Effector memory CD8-positive, alpha-beta T cell (primary cell): ENCODE measurements at regions not wholly inside any gene's neighbourhood (a gene's known extent, or its start where the extent isn't known, plus 50 kb on each side); places are given as distances from the start of the nearest gene placed in this dataset.

ENCODE experiments used
- ATAC-seq: fragments of 150-1000 bp; cut with Tn5 transposase; replicated peaks from 2 replicates; pipeline ENCODE4 v1.10.0; 2021; ENCODE audit warnings: mild to moderate bottlenecking, moderate library complexity
- DNase-seq, 3 experiments: peaks; one replicate each; pipeline ENCODE4 v3.0.0; 2021
- H3K27ac Mint-ChIP-seq, 2 donors: one replicate each; pipeline ENCODE4 v1.8.0; 2022; ENCODE audit warnings: mild to moderate bottlenecking in 2 of 2, mixed read lengths in 2 of 2, moderate library complexity in 2 of 2
- H3K27me3 Mint-ChIP-seq, 2 donors: one replicate each; pipeline ENCODE4 v1.8.0; 2022; ENCODE audit warnings: mixed read lengths in 2 of 2
- H3K36me3 Mint-ChIP-seq: one replicate; pipeline ENCODE4 v1.8.0; 2022; ENCODE audit warnings: mild to moderate bottlenecking, moderate library complexity, mixed read lengths; ENCODE audit not compliant: insufficient read depth
- H3K4me1 Mint-ChIP-seq, 2 donors: one replicate each; pipeline ENCODE4 v1.8.0; 2022; ENCODE audit warnings: low read depth in 2 of 2, mixed read lengths in 2 of 2
- H3K4me3 Mint-ChIP-seq, 2 donors: one replicate each; pipeline ENCODE4 v1.8.0; 2022; ENCODE audit warnings: mild to moderate bottlenecking in 2 of 2, mixed read lengths in 2 of 2, moderate library complexity in 2 of 2
- H3K9me3 Mint-ChIP-seq, 2 donors: one replicate each; pipeline ENCODE4 v1.8.0; 2022; ENCODE audit warnings: mixed read lengths in 2 of 2

GRCh38 chr15:29938361-29939335 lies 116.4 kb upstream of the TJP1 start:
- H3K27me3 Mint-ChIP-seq, result peaks cover 15 to 22% of the 10 kb centered on the region in 2 donors
- peaks cover 0 to 12% of the 10 kb centered on the region in 2 donors for H3K9me3 Mint-ChIP-seq
- DNase-seq (no peak), ATAC-seq (no peak)
- no peaks in the 10 kb centered on the region for H3K36me3 Mint-ChIP-seq
- H3K27ac Mint-ChIP-seq, result no peak overlapping the region
- no peaks in the 10 kb centered on the region for H3K4me1 Mint-ChIP-seq
- H3K4me3 Mint-ChIP-seq, result no peak overlapping the region

GRCh38 chr15:29937956-29938355 lies 115.7 kb upstream of the TJP1 start:
- H3K9me3 Mint-ChIP-seq, result peaks cover 0 to 12% of the 10 kb centered on the region in 2 donors
- H3K27ac Mint-ChIP-seq, result no peak overlapping the region
- no peak overlapping the region for H3K4me3 Mint-ChIP-seq
- H3K4me1 Mint-ChIP-seq, result no peaks in the 10 kb centered on the region
- DNase-seq (no peak), ATAC-seq (no peak)
- H3K27me3 Mint-ChIP-seq, result peaks cover 15 to 22% of the 10 kb centered on the region in 2 donors
- H3K36me3 Mint-ChIP-seq, result no peaks in the 10 kb centered on the region

- no peaks in the 10 kb centered on the region for H3K4me1 Mint-ChIP-seq
- no peak overlapping the region for H3K4me3 Mint-ChIP-seq
- no peaks in the 10 kb centered on the region for H3K36me3 Mint-ChIP-seq
- H3K27ac Mint-ChIP-seq, result no peak overlapping the region
- H3K27me3 Mint-ChIP-seq, result peaks cover 15 to 18% of the 10 kb centered on the region in 2 donors
- ATAC-seq, result no peak
- H3K9me3 Mint-ChIP-seq, result peaks cover 0 to 12% of the 10 kb centered on the region in 2 donors
- DNase-seq, result no peak
Observed at GRCh38 chr15:29936353-29937049, 114.2 kb upstream of the TJP1 start.

- H3K9me3 Mint-ChIP-seq, result peaks cover 0 to 12% of the 10 kb centered on the region in 2 donors
- no peak for DNase-seq
- H3K27ac Mint-ChIP-seq, result no peak overlapping the region
- no peaks in the 10 kb centered on the region for H3K4me1 Mint-ChIP-seq
- no peak for ATAC-seq
- H3K36me3 Mint-ChIP-seq, result no peaks in the 10 kb centered on the region
- no peak overlapping the region for H3K4me3 Mint-ChIP-seq
- H3K27me3 Mint-ChIP-seq, result peaks cover 9 to 12% of the 10 kb centered on the region in 2 donors
Observed at GRCh38 chr15:29935296-29936004, 113.2 kb upstream of the TJP1 start.

GRCh38 chr15:29934251-29934650 lies 112.0 kb upstream of the TJP1 start:
- peaks cover 0 to 12% of the 10 kb centered on the region in 2 donors for H3K9me3 Mint-ChIP-seq
- H3K4me1 Mint-ChIP-seq, result no peaks in the 10 kb centered on the region
- no peak overlapping the region for H3K4me3 Mint-ChIP-seq
- no peaks in the 10 kb centered on the region for H3K36me3 Mint-ChIP-seq
- ATAC-seq (no peak), DNase-seq (no peak)
- no peak overlapping the region for H3K27ac Mint-ChIP-seq
- H3K27me3 Mint-ChIP-seq, result peaks cover 9 to 12% of the 10 kb centered on the region in 2 donors

GRCh38 chr15:29933042-29933803 lies 111.0 kb upstream of the TJP1 start:
- H3K27ac Mint-ChIP-seq, result peak overlapping the region in 1 of 2 donors; percentile 2
- peaks cover 0 to 12% of the 10 kb centered on the region in 2 donors for H3K9me3 Mint-ChIP-seq
- H3K4me1 Mint-ChIP-seq, result no peaks in the 10 kb centered on the region
- no peak overlapping the region for H3K4me3 Mint-ChIP-seq
- peaks cover 9 to 12% of the 10 kb centered on the region in 2 donors for H3K27me3 Mint-ChIP-seq
- no peaks in the 10 kb centered on the region for H3K36me3 Mint-ChIP-seq
- ATAC-seq, result no peak
- no peak for DNase-seq

GRCh38 chr15:29926083-29926388 lies 103.8 kb upstream of the TJP1 start:
- Mint-ChIP-seq H3K27ac (no peak overlapping the region), H3K36me3 (no peaks in the 10 kb centered on the region), H3K4me1 (no peaks in the 10 kb centered on the region), H3K9me3 (peaks cover 0 to 2% of the 10 kb centered on the region in 2 donors), H3K4me3 (no peak overlapping the region), H3K27me3 (peaks cover 0 to 29% of the 10 kb centered on the region in 2 donors)
- DNase-seq, result no peak
- ATAC-seq, result no peak

GRCh38 chr15:29925227-29926082 lies 103.2 kb upstream of the TJP1 start:
- H3K4me1 Mint-ChIP-seq, result no peaks in the 10 kb centered on the region
- no peak for ATAC-seq
- no peaks in the 10 kb centered on the region for H3K36me3 Mint-ChIP-seq
- H3K27me3 Mint-ChIP-seq, result peaks cover 0 to 35% of the 10 kb centered on the region in 2 donors
- peaks cover 0 to 2% of the 10 kb centered on the region in 2 donors for H3K9me3 Mint-ChIP-seq
- H3K4me3 Mint-ChIP-seq, result no peak overlapping the region
- H3K27ac Mint-ChIP-seq, result no peak overlapping the region
- DNase-seq, result no peak

GRCh38 chr15:29924750-29925149 lies 102.5 kb upstream of the TJP1 start:
- ATAC-seq (no peak), DNase-seq (no peak)
- Mint-ChIP-seq H3K9me3 (peaks cover 0 to 2% of the 10 kb centered on the region in 2 donors), H3K36me3 (no peaks in the 10 kb centered on the region), H3K27ac (no peak overlapping the region), H3K4me3 (no peak overlapping the region), H3K27me3 (peaks cover 0 to 37% of the 10 kb centered on the region in 2 donors), H3K4me1 (no peaks in the 10 kb centered on the region)

GRCh38 chr15:29922191-29922590 lies 99.9 kb upstream of the TJP1 start:
- Mint-ChIP-seq H3K36me3 (no peaks in the 10 kb centered on the region), H3K4me3 (no peak overlapping the region), H3K9me3 (peaks cover 0 to 2% of the 10 kb centered on the region in 2 donors), H3K27ac (no peak overlapping the region), H3K4me1 (no peaks in the 10 kb centered on the region), H3K27me3 (peaks cover 14 to 58% of the 10 kb centered on the region in 2 donors)
- no peak for DNase-seq
- ATAC-seq, result no peak

- H3K4me3 Mint-ChIP-seq, result no peak overlapping the region
- no peak overlapping the region for H3K27ac Mint-ChIP-seq
- no peaks in the 10 kb centered on the region for H3K4me1 Mint-ChIP-seq
- peaks cover 0 to 2% of the 10 kb centered on the region in 2 donors for H3K9me3 Mint-ChIP-seq
- H3K27me3 Mint-ChIP-seq, result peaks cover 14 to 58% of the 10 kb centered on the region in 2 donors
- DNase-seq (no peak), ATAC-seq (no peak)
- no peaks in the 10 kb centered on the region for H3K36me3 Mint-ChIP-seq
Observed at GRCh38 chr15:29921130-29921601, 98.9 kb upstream of the TJP1 start.

- Mint-ChIP-seq H3K27ac (no peak overlapping the region), H3K36me3 (no peaks in the 10 kb centered on the region), H3K4me3 (no peak overlapping the region), H3K9me3 (no peaks in the 10 kb centered on the region), H3K27me3 (peaks cover 14 to 52% of the 10 kb centered on the region in 2 donors), H3K4me1 (no peaks in the 10 kb centered on the region)
- no peak for ATAC-seq
- DNase-seq, result no peak
Observed at GRCh38 chr15:29920515-29920914, 98.2 kb upstream of the TJP1 start.
